Spleen (tissue), 7 donors: ENCODE measurements at regions not wholly inside any gene's neighbourhood (a gene's known extent, or its start where the extent isn't known, plus 50 kb on each side); places are given as distances from the start of the nearest gene placed in this dataset.
"Not testable (repeated sequence)": the region's sequence is repeated elsewhere in the genome, so short reads cannot be mapped to it uniquely, and the experiment has no call there.

ENCODE experiments used
- CTCF ChIP-seq, 11 experiments: fragments of 200-600 bp in 7 of 11; fragments of 450-650 bp in 4 of 11; sonication (generic) in 4 of 11; IDR thresholded peaks in 8 of 11; conservative IDR thresholded peaks in 3 of 11; 1 replicate in 7 of 11; 2 replicates in 4 of 11; pipeline versions ENCODE4 v1.4.0 to v1.8.0; 2016 to 2021; ENCODE audit warnings: antibody characterized with exemption in 11 of 11, inconsistent platforms in 4 of 11, mild to moderate bottlenecking in 1 of 11
- POLR2A ChIP-seq, 3 donors: fragments of 450-650 bp; IDR thresholded peaks; one replicate each; pipeline ENCODE4 v1.5.1; 2017; ENCODE audit warnings: antibody characterized with exemption in 3 of 3, mild to moderate bottlenecking in 1 of 3
- donor health status: DM: no; HTN: no; CAD: no; lungs with moderate emphysema.
- donor health status: DM: no; HTN: no; CAD: no.
- donor health status: DM: no; HTN: no; CAD: no.

DNA sequence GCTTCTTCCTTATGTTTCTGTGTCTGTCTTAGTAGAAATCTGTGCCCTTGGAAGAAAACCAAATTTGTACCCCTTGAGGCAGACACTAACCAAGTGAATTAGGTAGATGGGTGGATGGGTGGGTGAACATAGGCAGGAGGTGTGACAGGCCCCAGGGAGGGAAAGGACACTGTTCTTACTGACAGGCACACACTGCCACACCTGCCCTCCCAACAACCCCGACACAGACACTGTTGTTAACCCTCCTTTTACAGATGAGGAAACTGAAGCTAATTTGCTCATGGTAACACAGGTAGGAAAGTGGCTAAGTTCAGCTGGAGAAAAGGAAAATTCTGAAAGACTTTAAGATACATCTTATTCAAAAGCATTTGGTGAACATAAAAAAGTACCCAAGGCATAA is 123.9 kb downstream of the LRRC37A3 start:
- TF ChIP-seq CTCF (IDR thresholded peaks at IDR 0.05 in 8 of 11, conservative IDR thresholded peaks at IDR 0.05 in 3 of 11); POLR2A (IDR thresholded peaks at IDR 0.05): not testable (repeated sequence)
